ENCODE measurements at regions not wholly inside any gene's neighbourhood (a gene's known extent, or its start where the extent isn't known, plus 50 kb on each side); places are given as distances from the start of the nearest gene placed in this dataset.

DNA sequence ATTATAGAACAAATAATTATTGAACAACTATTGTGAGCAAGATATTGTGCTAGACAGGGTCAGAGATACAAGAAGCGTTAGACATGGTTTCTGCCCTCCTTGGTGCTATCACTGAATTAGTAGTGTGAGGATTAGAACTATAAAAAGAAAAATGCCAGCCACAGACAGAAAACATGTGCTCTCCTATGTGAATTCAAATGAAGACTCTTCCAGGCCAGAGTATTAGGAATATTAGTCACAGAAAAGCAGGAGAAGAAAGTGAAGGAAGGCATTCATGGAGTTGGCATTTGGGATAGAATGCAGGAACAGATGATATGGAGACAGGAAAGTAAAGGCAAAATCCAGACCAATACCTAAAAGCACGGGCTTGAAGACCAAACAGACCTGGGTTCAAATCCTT lies 179.6 kb upstream of the TENM3 start:
- TF ChIP-seq EZH2 (optimal IDR thresholded peaks at IDR 0.05; ENCODE audit: low read depth, low read length) (no peak), EZH2phosphoT487 (IDR thresholded peaks at IDR 0.05; ENCODE audit: low read length) (no peak)
- TF ChIP-seq, protein P1, sequence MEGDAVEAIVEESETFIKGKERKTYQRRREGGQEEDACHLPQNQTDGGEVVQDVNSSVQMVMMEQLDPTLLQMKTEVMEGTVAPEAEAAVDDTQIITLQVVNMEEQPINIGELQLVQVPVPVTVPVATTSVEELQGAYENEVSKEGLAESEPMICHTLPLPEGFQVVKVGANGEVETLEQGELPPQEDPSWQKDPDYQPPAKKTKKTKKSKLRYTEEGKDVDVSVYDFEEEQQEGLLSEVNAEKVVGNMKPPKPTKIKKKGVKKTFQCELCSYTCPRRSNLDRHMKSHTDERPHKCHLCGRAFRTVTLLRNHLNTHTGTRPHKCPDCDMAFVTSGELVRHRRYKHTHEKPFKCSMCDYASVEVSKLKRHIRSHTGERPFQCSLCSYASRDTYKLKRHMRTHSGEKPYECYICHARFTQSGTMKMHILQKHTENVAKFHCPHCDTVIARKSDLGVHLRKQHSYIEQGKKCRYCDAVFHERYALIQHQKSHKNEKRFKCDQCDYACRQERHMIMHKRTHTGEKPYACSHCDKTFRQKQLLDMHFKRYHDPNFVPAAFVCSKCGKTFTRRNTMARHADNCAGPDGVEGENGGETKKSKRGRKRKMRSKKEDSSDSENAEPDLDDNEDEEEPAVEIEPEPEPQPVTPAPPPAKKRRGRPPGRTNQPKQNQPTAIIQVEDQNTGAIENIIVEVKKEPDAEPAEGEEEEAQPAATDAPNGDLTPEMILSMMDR (IDR thresholded peaks at IDR 0.05; ENCODE audit: low read length): no peak
- Histone ChIP-seq H3F3A (ENCODE audit: insufficient read depth, low read length) (peaks cover 6% of the 10 kb centered on the region; the same call in 1 of the 2 replicates), H4K20me1 (ENCODE audit: insufficient read depth, low read length) (no peaks in the 10 kb centered on the region), H3K4me2 (ENCODE audit: low read depth, low read length) (peak overlapping the region; percentile 26; the same call in 1 of the 2 replicates), H3K4me3 (ENCODE audit: low read length) (no peak overlapping the region), H3K27me3 (replicated peaks; ENCODE audit: insufficient read depth, low read length) (no peaks in the 10 kb centered on the region), H2AFZ (ENCODE audit: low read length) (no peak overlapping the region), H3K9ac (ENCODE audit: low read length) (no peak overlapping the region), H3K27ac (ENCODE audit: low read length) (no peak overlapping the region), H3K4me1 (ENCODE audit: low read length) (peaks cover 18% of the 10 kb centered on the region), H3K36me3 (replicated peaks; ENCODE audit: insufficient read depth, low read length) (no peaks in the 10 kb centered on the region), H3K9me3 (replicated peaks; ENCODE audit: insufficient read depth, low read length) (no peaks in the 10 kb centered on the region), H3K9me2 (replicated peaks; ENCODE audit: insufficient read depth, low read length) (no peaks in the 10 kb centered on the region), H3K79me2 (ENCODE audit: low read length) (no peaks in the 10 kb centered on the region)
- DNase-seq: no peak

DNA sequence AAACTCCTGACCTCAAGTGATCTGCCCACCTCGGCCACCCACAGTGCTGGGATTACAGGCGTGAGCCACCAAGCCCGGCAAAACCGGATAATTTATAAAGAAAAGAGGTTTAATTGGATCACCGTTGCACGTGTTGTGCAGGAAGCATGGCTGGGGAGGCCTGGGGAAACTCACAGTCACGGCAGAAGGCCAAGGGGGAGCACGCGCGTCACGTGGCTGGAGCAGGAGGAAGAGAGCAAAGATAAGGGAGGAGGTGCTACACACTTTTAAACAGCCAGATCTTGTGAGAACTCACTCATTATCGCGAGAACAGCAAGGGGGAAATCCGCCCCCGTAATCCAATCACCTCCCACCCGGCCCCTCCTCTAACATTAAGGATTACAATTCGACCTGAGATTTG lies 177.9 kb upstream of the TENM3 start:
- no peak overlapping the region for H3K27ac ChIP-seq (ENCODE audit: low read length)
- DNase-seq: no peak
- H3K4me1 ChIP-seq (ENCODE audit: low read length): peaks cover 18% of the 10 kb centered on the region
- no peaks in the 10 kb centered on the region for H4K20me1 ChIP-seq (ENCODE audit: insufficient read depth, low read length)
- no peak overlapping the region for H3K4me2 ChIP-seq (ENCODE audit: low read depth, low read length)
- peaks cover 2% of the 10 kb centered on the region; the same call in 1 of the 2 replicates for H3F3A ChIP-seq (ENCODE audit: insufficient read depth, low read length)
- H3K79me2 ChIP-seq (ENCODE audit: low read length): no peaks in the 10 kb centered on the region
- no peak for TF ChIP-seq EZH2phosphoT487 (IDR thresholded peaks at IDR 0.05; ENCODE audit: low read length)
- TF ChIP-seq, protein P1 (IDR thresholded peaks at IDR 0.05; ENCODE audit: low read length): no peak
- TF ChIP-seq EZH2 (optimal IDR thresholded peaks at IDR 0.05; ENCODE audit: low read depth, low read length): no peak
- H3K27me3 ChIP-seq (replicated peaks; ENCODE audit: insufficient read depth, low read length): no peaks in the 10 kb centered on the region
- H3K9me2 ChIP-seq (replicated peaks; ENCODE audit: insufficient read depth, low read length): no peaks in the 10 kb centered on the region
- no peaks in the 10 kb centered on the region for H3K9me3 ChIP-seq (replicated peaks; ENCODE audit: insufficient read depth, low read length)
- no peak overlapping the region for H3K4me3 ChIP-seq (ENCODE audit: low read length)
- no peak overlapping the region for H3K9ac ChIP-seq (ENCODE audit: low read length)
- no peaks in the 10 kb centered on the region for H3K36me3 ChIP-seq (replicated peaks; ENCODE audit: insufficient read depth, low read length)
- H2AFZ ChIP-seq (ENCODE audit: low read length): no peak overlapping the region

DNA sequence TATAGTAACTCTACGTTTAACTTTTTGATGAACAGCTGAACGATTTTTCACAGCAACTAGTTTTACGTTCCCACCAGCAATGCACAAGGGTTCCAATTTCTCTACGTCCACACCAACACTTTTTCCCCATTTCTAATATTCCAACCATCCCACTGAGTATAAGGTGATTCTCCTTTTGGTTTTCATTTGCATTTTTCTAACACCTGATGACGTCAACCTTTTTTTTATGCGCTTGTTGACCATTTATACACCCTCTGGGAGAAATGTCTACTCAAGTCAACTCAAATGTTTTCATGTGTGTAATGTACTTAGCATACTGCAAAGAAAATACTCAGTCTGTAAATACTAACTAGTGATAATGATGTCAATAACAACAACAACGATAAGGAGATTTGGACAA lies 177.2 kb upstream of the TENM3 start:
- H3K4me2 ChIP-seq (ENCODE audit: low read depth, low read length): no peak overlapping the region
- H3K9ac ChIP-seq (ENCODE audit: low read length): no peak overlapping the region
- H3F3A ChIP-seq (ENCODE audit: insufficient read depth, low read length): peaks cover 2% of the 10 kb centered on the region; the same call in 1 of the 2 replicates
- no peaks in the 10 kb centered on the region for H3K27me3 ChIP-seq (replicated peaks; ENCODE audit: insufficient read depth, low read length)
- TF ChIP-seq EZH2phosphoT487 (IDR thresholded peaks at IDR 0.05; ENCODE audit: low read length): no peak
- TF ChIP-seq EZH2 (optimal IDR thresholded peaks at IDR 0.05; ENCODE audit: low read depth, low read length): no peak
- TF ChIP-seq, protein P1 (IDR thresholded peaks at IDR 0.05; ENCODE audit: low read length): no peak
- H2AFZ ChIP-seq (ENCODE audit: low read length): no peak overlapping the region
- no peaks in the 10 kb centered on the region for H4K20me1 ChIP-seq (ENCODE audit: insufficient read depth, low read length)
- H3K4me1 ChIP-seq (ENCODE audit: low read length): peaks cover 18% of the 10 kb centered on the region
- no peak overlapping the region for H3K4me3 ChIP-seq (ENCODE audit: low read length)
- no peaks in the 10 kb centered on the region for H3K79me2 ChIP-seq (ENCODE audit: low read length)
- H3K9me2 ChIP-seq (replicated peaks; ENCODE audit: insufficient read depth, low read length): no peaks in the 10 kb centered on the region
- no peak for DNase-seq
- no peaks in the 10 kb centered on the region for H3K9me3 ChIP-seq (replicated peaks; ENCODE audit: insufficient read depth, low read length)
- no peaks in the 10 kb centered on the region for H3K36me3 ChIP-seq (replicated peaks; ENCODE audit: insufficient read depth, low read length)
- H3K27ac ChIP-seq (ENCODE audit: low read length): no peak overlapping the region

Measured in MM.1S (cell line).